Spleen (tissue), 7 donors: ENCODE measurements at regions not wholly inside any gene's neighbourhood (a gene's known extent, or its start where the extent isn't known, plus 50 kb on each side); places are given as distances from the start of the nearest gene placed in this dataset.

Experiments used
- CTCF ChIP-seq, 11 experiments: fragments of 200-600 bp in 7 of 11; fragments of 450-650 bp in 4 of 11; sonication (generic) in 4 of 11; IDR thresholded peaks in 8 of 11; conservative IDR thresholded peaks in 3 of 11; 1 replicate in 7 of 11; 2 replicates in 4 of 11; pipeline versions ENCODE4 v1.4.0 to v1.8.0; 2016 to 2021; ENCODE audit warnings: antibody characterized with exemption in 11 of 11, inconsistent platforms in 4 of 11, mild to moderate bottlenecking in 1 of 11
- POLR2A ChIP-seq, 3 donors: fragments of 450-650 bp; IDR thresholded peaks; one replicate each; pipeline ENCODE4 v1.5.1; 2017; ENCODE audit warnings: antibody characterized with exemption in 3 of 3, mild to moderate bottlenecking in 1 of 3
- donor health status: DM: no; HTN: no; CAD: no; lungs with moderate emphysema.
- donor health status: DM: no; HTN: no; CAD: no.
- donor health status: DM: no; HTN: no; CAD: no.

GRCh38 chr12:115030017-115030416 is 346.0 kb upstream of the TBX3 start:
- TF ChIP-seq CTCF (IDR thresholded peaks at IDR 0.05 in 8 of 11, conservative IDR thresholded peaks at IDR 0.05 in 3 of 11) (no peak), POLR2A (IDR thresholded peaks at IDR 0.05) (no peak)
